ENCODE measurements at regions not wholly inside any gene's neighbourhood (a gene's known extent, or its start where the extent isn't known, plus 50 kb on each side); places are given as distances from the start of the nearest gene placed in this dataset.

GRCh38 chr12:20237091-20237490 lies 131.2 kb upstream of the PDE3A start:
- TF ChIP-seq CTCF (conservative IDR thresholded peaks at IDR 0.05 in 1 of 2, IDR thresholded peaks at IDR 0.05 in 1 of 2; ENCODE audit: extremely low read depth in 1 of 2, insufficient read depth in 1 of 2, low read depth in 1 of 2, low read length in 2 of 2) (no peak), EZH2 (IDR thresholded peaks at IDR 0.05; ENCODE audit: borderline replicate concordance, low read length) (no peak)

All from mammary epithelial cell (primary cell).